ENCODE measurements at regions not wholly inside any gene's neighbourhood (a gene's known extent, or its start where the extent isn't known, plus 50 kb on each side); places are given as distances from the start of the nearest gene placed in this dataset.

- Mint-ChIP-seq H3K9me3 (ENCODE audit: unreplicated experiment) (peaks cover 6% of the 10 kb centered on the region), H3K27ac (ENCODE audit: unreplicated experiment) (no peak overlapping the region), H3K4me3 (ENCODE audit: unreplicated experiment) (no peak overlapping the region), H3K4me1 (ENCODE audit: low read depth, unreplicated experiment) (peaks cover 6% of the 10 kb centered on the region), H3K27me3 (ENCODE audit: unreplicated experiment) (peaks cover 7% of the 10 kb centered on the region), H3K36me3 (ENCODE audit: unreplicated experiment) (no peaks in the 10 kb centered on the region)
- DNase-seq = no peak
- no peak for TF ChIP-seq CTCF (IDR thresholded peaks at IDR 0.05; ENCODE audit: partially characterized antibody, unreplicated experiment)
These were observed 111.1 kb downstream of the CYP26B1 start for GRCh38 chr2:72036595-72036994.

GRCh38 chr2:72036173-72036545, 111.5 kb downstream of the CYP26B1 start:
- Mint-ChIP-seq H3K4me1 (ENCODE audit: low read depth, unreplicated experiment) (peaks cover 6% of the 10 kb centered on the region), H3K36me3 (ENCODE audit: unreplicated experiment) (no peaks in the 10 kb centered on the region), H3K27me3 (ENCODE audit: unreplicated experiment) (peaks cover 7% of the 10 kb centered on the region), H3K4me3 (ENCODE audit: unreplicated experiment) (no peak overlapping the region), H3K9me3 (ENCODE audit: unreplicated experiment) (peaks cover 4% of the 10 kb centered on the region), H3K27ac (ENCODE audit: unreplicated experiment) (no peak overlapping the region)
- TF ChIP-seq CTCF (IDR thresholded peaks at IDR 0.05; ENCODE audit: partially characterized antibody, unreplicated experiment) = no peak
- no peak for DNase-seq

- DNase-seq = no peak
- H3K4me1 Mint-ChIP-seq (ENCODE audit: low read depth, unreplicated experiment) = peaks cover 6% of the 10 kb centered on the region
- H3K27ac Mint-ChIP-seq (ENCODE audit: unreplicated experiment) = no peak overlapping the region
These were observed 112.0 kb downstream of the CYP26B1 start for GRCh38 chr2:72035518-72036172.

GRCh38 chr2:72034353-72035095, 113.1 kb downstream of the CYP26B1 start:
- H3K27ac Mint-ChIP-seq (ENCODE audit: unreplicated experiment) = no peak overlapping the region
- DNase-seq = no peak

More at GRCh38 chr2:72035518-72036172, 112.0 kb downstream of the CYP26B1 start:
- Mint-ChIP-seq H3K4me3 (ENCODE audit: unreplicated experiment) (no peak overlapping the region), H3K9me3 (ENCODE audit: unreplicated experiment) (peaks cover 4% of the 10 kb centered on the region), H3K27me3 (ENCODE audit: unreplicated experiment) (peaks cover 5% of the 10 kb centered on the region), H3K36me3 (ENCODE audit: unreplicated experiment) (no peaks in the 10 kb centered on the region)
- no peak for TF ChIP-seq CTCF (IDR thresholded peaks at IDR 0.05; ENCODE audit: partially characterized antibody, unreplicated experiment)

More at GRCh38 chr2:72034353-72035095, 113.1 kb downstream of the CYP26B1 start:
- Mint-ChIP-seq H3K4me1 (ENCODE audit: low read depth, unreplicated experiment) (peaks cover 6% of the 10 kb centered on the region), H3K9me3 (ENCODE audit: unreplicated experiment) (peaks cover 5% of the 10 kb centered on the region), H3K36me3 (ENCODE audit: unreplicated experiment) (no peaks in the 10 kb centered on the region), H3K4me3 (ENCODE audit: unreplicated experiment) (no peak overlapping the region), H3K27me3 (ENCODE audit: unreplicated experiment) (peaks cover 5% of the 10 kb centered on the region)
- no peak for TF ChIP-seq CTCF (IDR thresholded peaks at IDR 0.05; ENCODE audit: partially characterized antibody, unreplicated experiment)
